Motor neuron (in vitro differentiated cells): ENCODE measurements at regions not wholly inside any gene's neighbourhood (a gene's known extent, or its start where the extent isn't known, plus 50 kb on each side); places are given as distances from the start of the nearest gene placed in this dataset.

ENCODE experiments used
- ATAC-seq, 8 experiments: fragments of 200-7000 bp; cut with Tn5 transposase; replicated peaks in 6 of 8; 2 replicates each; pipeline ENCODE4 v1.8.0; 2021; ENCODE audit warnings: mild to moderate bottlenecking in 8 of 8, moderate library complexity in 8 of 8
- H3K27ac ChIP-seq, 2 donors: fragments of 250-450 bp; sonication (Bioruptor Pico); 2 replicates each; pipeline ENCODE4 v1.9.0; 2021; ENCODE audit warnings: antibody characterized with exemption in 2 of 2, mild to moderate bottlenecking in 2 of 2, moderate library complexity in 1 of 2
- H3K4me1 ChIP-seq, 2 donors: fragments of 250-450 bp; sonication (Bioruptor Pico); replicated peaks in 1 of 2; 2 replicates each; pipeline ENCODE4 v1.6.1; 2021; ENCODE audit warnings: antibody characterized with exemption in 2 of 2, mild to moderate bottlenecking in 2 of 2, moderate library complexity in 1 of 2
- H3K4me3 ChIP-seq, 5 donors: fragments of 250-450 bp; sonication (Bioruptor Pico); 2 replicates each; pipeline ENCODE4 v1.9.0; 2021; ENCODE audit warnings: antibody characterized with exemption in 5 of 5, mild to moderate bottlenecking in 5 of 5, moderate library complexity in 4 of 5
- WGBS, 10 experiments: fragments of 450-650 bp; shearing (Covaris generic); methylation state at CpG; one replicate each; pipeline ENCODE4 v1.0.0; 2022; 5-methylcytosine and 5-hydroxymethylcytosine counted together
- in situ Hi-C, 9 experiments: fragments of 400-800 bp; cut with MboI; loops; one replicate each; pipeline ENCODE4 v1.15.0; 2021; ENCODE audit warnings: low sequenced_read_pairs in 9 of 9, low pct_unique_long_range_greater_than_20kb in 2 of 9; ENCODE audit not compliant: unreplicated experiment in 9 of 9

DNA sequence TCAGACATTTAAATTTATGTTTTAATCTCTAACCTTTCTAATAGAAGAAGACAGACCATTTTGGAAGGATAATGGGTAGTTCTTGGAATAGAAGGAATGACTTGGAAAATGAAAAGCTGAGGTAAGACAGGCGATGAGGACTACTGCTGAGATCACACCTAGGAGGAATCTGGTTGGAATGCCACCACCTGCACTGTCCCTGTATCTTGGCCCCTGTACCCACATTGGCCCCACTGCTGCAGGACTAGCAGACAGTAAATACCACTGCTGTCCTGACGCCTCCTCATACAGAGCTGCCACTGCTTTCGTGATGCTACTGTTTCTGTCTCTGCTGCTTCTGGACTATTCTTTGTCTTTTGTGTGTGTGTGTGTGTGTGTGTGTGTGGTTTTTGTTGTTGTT, 359.8 kb downstream of the TMEM232 start:
- in situ Hi-C loops, result no loop called here
- no peak for ATAC-seq
- Histone ChIP-seq H3K27ac (no peak overlapping the region), H3K4me3 (no peak overlapping the region), H3K4me1 (peaks cover 0 to 5% of the 10 kb centered on the region in 2 donors)
- WGBS, 10 experiments, result 83 to 100% (median 93%) methylated on average over 1 to 3 of the region's 3 CpGs; no CpG with 5 or more reads in 5 of the 10 experiments
